H1 (cell line): ENCODE measurements at regions not wholly inside any gene's neighbourhood (a gene's known extent, or its start where the extent isn't known, plus 50 kb on each side); places are given as distances from the start of the nearest gene placed in this dataset.

Source experiments
- CTCF ChIA-PET: fragments of 300-600 bp; sonication (Branson Sonifier 250); formaldehyde crosslinking; loops from one replicate; lab custom pipeline; 2021; ENCODE audit not compliant: partially characterized antibody; lab: Charles Lee
- POLR2A ChIA-PET: fragments of 300-600 bp; sonication (Branson Sonifier 250); formaldehyde crosslinking; loops from one replicate; lab custom pipeline; 2021; ENCODE audit warnings: inconsistent platforms; ENCODE audit not compliant: partially characterized antibody; lab: Charles Lee
- DNase-seq, 2 experiments: peaks; one replicate each; pipeline versions ENCODE4 v3.0.0 to v3.0.0-alpha.2; 2010 to 2022; ENCODE audit warnings: low spot score in 2 of 2, low read depth in 1 of 2, mixed read lengths in 1 of 2
- FAIRE-seq: peaks from 2 replicates; lab custom pipeline; 2011; peaks lifted over from hg19 to GRCh38; lab: Jason Lieb, UNC
- H2AFZ ChIP-seq: 2 replicates; pipeline ENCODE4 v1.8.1; 2012; ENCODE audit warnings: low read length, inconsistent platforms
- H2AK5ac ChIP-seq: 2 replicates; pipeline ENCODE4 v1.6.1; 2013; ENCODE audit warnings: low read depth, low read length
- H2BK120ac ChIP-seq: replicated peaks from 2 replicates; pipeline ENCODE3; 2013; ENCODE audit warnings: low read depth, low read length, inconsistent platforms
- H2BK12ac ChIP-seq: 2 replicates; pipeline ENCODE4 v1.6.1; 2013; ENCODE audit warnings: low read depth, low read length
- H2BK15ac ChIP-seq: 2 replicates; pipeline ENCODE4 v1.6.1; 2013; ENCODE audit warnings: low read length
- H2BK20ac ChIP-seq: 2 replicates; pipeline ENCODE4 v1.6.1; 2013; ENCODE audit warnings: low read length
- H2BK5ac ChIP-seq: 2 replicates; pipeline ENCODE4 v1.6.1; 2013; ENCODE audit warnings: low read depth, low read length
- H3K14ac ChIP-seq: 2 replicates; pipeline ENCODE4 v1.6.1; 2013; ENCODE audit warnings: inconsistent platforms; ENCODE audit not compliant: insufficient read length
- H3K18ac ChIP-seq: 2 replicates; pipeline ENCODE4 v1.6.1; 2013; ENCODE audit warnings: low read length; ENCODE audit errors: extremely low read depth
- H3K23ac ChIP-seq: 2 replicates; pipeline ENCODE4 v1.6.1; 2013; ENCODE audit warnings: inconsistent platforms; ENCODE audit not compliant: insufficient read length
- H3K23me2 ChIP-seq: 2 replicates; pipeline ENCODE4 v1.6.1; 2013; ENCODE audit warnings: low read depth, low read length
- H3K27ac ChIP-seq: 2 replicates; pipeline ENCODE4 v1.6.1; 2011; ENCODE audit warnings: low read depth, low read length, inconsistent platforms
- H3K27me3 ChIP-seq, 4 experiments: replicated peaks in 1 of 4; 1 replicate in 1 of 4; 2 replicates in 3 of 4; pipeline versions ENCODE4 v1.6.1 to v1.8.1; 2011 to 2013; ENCODE audit warnings: low read length in 3 of 4, mild to moderate bottlenecking in 3 of 4, inconsistent platforms in 2 of 4, mixed read lengths in 2 of 4, moderate library complexity in 1 of 4; ENCODE audit not compliant: control insufficient read depth in 3 of 4, insufficient read depth in 3 of 4; ENCODE audit errors: extremely low read depth in 1 of 4
- H3K36me3 ChIP-seq, 4 experiments: 2 replicates each; pipeline versions ENCODE4 v1.6.1 to v1.8.1; 2011 to 2013; ENCODE audit warnings: mild to moderate bottlenecking in 4 of 4, low read length in 3 of 4, moderate library complexity in 2 of 4, control low read depth in 1 of 4, inconsistent platforms in 1 of 4; ENCODE audit not compliant: insufficient read depth in 4 of 4, control insufficient read depth in 2 of 4
- H3K4ac ChIP-seq: replicated peaks from 2 replicates; pipeline ENCODE3; 2013; ENCODE audit warnings: low read length, low read depth, mixed read lengths, inconsistent platforms; ENCODE audit not compliant: insufficient read length
- H3K4me1 ChIP-seq, 4 experiments: replicated peaks in 1 of 4; 1 replicate in 1 of 4; 2 replicates in 3 of 4; pipeline versions ENCODE4 v1.6.1 to v1.8.1; 2011 to 2013; ENCODE audit warnings: low read length in 3 of 4, inconsistent platforms in 2 of 4, mixed read lengths in 1 of 4; ENCODE audit not compliant: insufficient read depth in 4 of 4, control insufficient read depth in 3 of 4
- H3K4me2 ChIP-seq, 2 experiments: 2 replicates each; pipeline versions ENCODE4 v1.6.1 to v1.8.1; 2011 to 2013; ENCODE audit warnings: low read depth in 2 of 2, low read length in 2 of 2, control low read depth in 1 of 2, inconsistent platforms in 1 of 2, mild to moderate bottlenecking in 1 of 2; ENCODE audit not compliant: insufficient read depth in 1 of 2
- H3K4me3 ChIP-seq, 4 experiments: fragments of 200-600, 300-600 bp in 1 of 4; sonication (generic), shearing (Covaris generic), sonication (Bioruptor Twin) in 1 of 4; 2 replicates each; pipeline versions ENCODE4 v1.5.1 to v1.8.1; 2011 to 2016; ENCODE audit warnings: low read length in 4 of 4, low read depth in 3 of 4, control low read depth in 2 of 4, inconsistent platforms in 2 of 4, mild to moderate bottlenecking in 2 of 4, mixed read lengths in 1 of 4, moderate library complexity in 1 of 4; ENCODE audit not compliant: insufficient read depth in 2 of 4; ENCODE audit errors: extremely low read depth in 1 of 4
- H3K56ac ChIP-seq: replicated peaks from 2 replicates; pipeline ENCODE3; 2013; ENCODE audit warnings: low read depth, mild to moderate bottlenecking, mixed read lengths, low read length, inconsistent platforms; ENCODE audit not compliant: insufficient read length
- H3K79me1 ChIP-seq: 2 replicates; pipeline ENCODE4 v1.6.1; 2013; ENCODE audit warnings: low read depth, low read length, control low read depth
- H3K79me2 ChIP-seq, 2 experiments: 2 replicates each; pipeline versions ENCODE4 v1.6.1 to v1.8.1; 2012 to 2013; ENCODE audit warnings: low read length in 2 of 2, mild to moderate bottlenecking in 2 of 2, inconsistent platforms in 1 of 2; ENCODE audit not compliant: insufficient read depth in 2 of 2, control insufficient read depth in 1 of 2
- H3K9ac ChIP-seq, 4 experiments: replicated peaks in 1 of 4; 1 replicate in 1 of 4; 2 replicates in 3 of 4; pipeline versions ENCODE4 v1.6.1 to v1.8.1; 2011 to 2013; ENCODE audit warnings: low read depth in 3 of 4, low read length in 3 of 4, control low read depth in 2 of 4, mild to moderate bottlenecking in 2 of 4, moderate library complexity in 2 of 4, inconsistent platforms in 1 of 4; ENCODE audit errors: extremely low read depth in 1 of 4
- H3K9me3 ChIP-seq, 2 experiments: 2 replicates each; pipeline versions ENCODE4 v1.6.1 to v1.8.1; 2012 to 2013; ENCODE audit warnings: mild to moderate bottlenecking in 2 of 2, moderate library complexity in 2 of 2, control low read depth in 1 of 2, inconsistent platforms in 1 of 2, low read depth in 1 of 2, low read length in 1 of 2, mixed read lengths in 1 of 2; ENCODE audit not compliant: insufficient read depth in 2 of 2
- H4K20me1 ChIP-seq, 2 experiments: replicated peaks in 1 of 2; 2 replicates each; pipeline versions ENCODE3 to v1.8.1; 2011 to 2013; ENCODE audit warnings: inconsistent platforms in 2 of 2, low read length in 2 of 2, mild to moderate bottlenecking in 1 of 2; ENCODE audit not compliant: insufficient read depth in 2 of 2, control insufficient read depth in 1 of 2
- H4K5ac ChIP-seq: 2 replicates; pipeline ENCODE4 v1.6.1; 2013; ENCODE audit warnings: low read length, low read depth, mixed read lengths, inconsistent platforms; ENCODE audit not compliant: insufficient read length
- H4K8ac ChIP-seq: 2 replicates; pipeline ENCODE4 v1.8.0; 2013; ENCODE audit warnings: mild to moderate bottlenecking, moderate library complexity, low read length, inconsistent platforms; ENCODE audit not compliant: insufficient read depth; ENCODE audit errors: extremely low read depth
- H4K91ac ChIP-seq: replicated peaks from 2 replicates; pipeline ENCODE3; 2013; ENCODE audit warnings: low read length, mixed read lengths, inconsistent platforms; ENCODE audit not compliant: insufficient read length
- ASH2L ChIP-seq: fragments of 200-600, 300-600 bp; sonication (generic); IDR thresholded peaks from one replicate; pipeline ENCODE4 v1.7.1; 2017; ENCODE audit warnings: low read length
- ATF3 ChIP-seq: IDR thresholded peaks from 2 replicates; pipeline ENCODE4 v1.6.1; 2011; ENCODE audit warnings: low read depth, mild to moderate bottlenecking, low read length; ENCODE audit not compliant: insufficient read depth
- BRCA1 ChIP-seq: IDR thresholded peaks from 2 replicates; pipeline ENCODE4 v1.6.1; 2012; ENCODE audit warnings: low read depth, low read length, improper control_type of control experiment
- EP300 ChIP-seq, 2 experiments: IDR thresholded peaks; 1 replicate in 1 of 2; 2 replicates in 1 of 2; pipeline ENCODE4 v1.6.1; 2011 to 2012; ENCODE audit warnings: low read depth in 2 of 2, low read length in 2 of 2, mild to moderate bottlenecking in 2 of 2, borderline replicate concordance in 1 of 2, inconsistent platforms in 1 of 2, moderate library complexity in 1 of 2
- GABPA ChIP-seq: IDR thresholded peaks from 2 replicates; pipeline ENCODE4 v1.6.1; 2011; ENCODE audit warnings: mild to moderate bottlenecking, low read length, moderate library complexity, borderline replicate concordance; ENCODE audit not compliant: insufficient read depth
- KDM4A ChIP-seq: IDR thresholded peaks from one replicate; pipeline ENCODE4 v1.7.1; 2012; ENCODE audit warnings: low read depth, mild to moderate bottlenecking, moderate library complexity, low read length, inconsistent platforms; ENCODE audit not compliant: severe bottlenecking
- NANOG ChIP-seq: IDR thresholded peaks from 2 replicates; pipeline ENCODE4 v1.6.1; 2011; ENCODE audit warnings: low read length, low read depth, mild to moderate bottlenecking, inconsistent platforms; ENCODE audit not compliant: insufficient read depth, poor library complexity, severe bottlenecking
- NRF1 ChIP-seq: IDR thresholded peaks from 2 replicates; pipeline ENCODE4 v1.6.1; 2011; ENCODE audit warnings: mild to moderate bottlenecking, low read depth, low read length, improper control_type of control experiment
- POLR2A ChIP-seq, 2 experiments: IDR thresholded peaks; 1 replicate in 1 of 2; 2 replicates in 1 of 2; pipeline ENCODE4 v1.6.1; 2011; ENCODE audit warnings: low read depth in 2 of 2, low read length in 2 of 2, mild to moderate bottlenecking in 2 of 2; ENCODE audit errors: control extremely low read depth in 1 of 2
- RAD21 ChIP-seq, 2 experiments: IDR thresholded peaks in 1 of 2; conservative IDR thresholded peaks in 1 of 2; 2 replicates each; pipeline ENCODE4 v1.6.1; 2011; ENCODE audit warnings: low read depth in 2 of 2, low read length in 2 of 2, improper control_type of control experiment in 1 of 2, inconsistent platforms in 1 of 2, mild to moderate bottlenecking in 1 of 2, moderate library complexity in 1 of 2
- SAP30 ChIP-seq: fragments of 300-600 bp; sonication (generic); IDR thresholded peaks from 2 replicates; pipeline ENCODE4 v1.7.1; 2012; ENCODE audit warnings: low read length, moderate library complexity, mild to moderate bottlenecking, inconsistent platforms; ENCODE audit not compliant: insufficient read depth, insufficient replicate concordance
- SP1 ChIP-seq: IDR thresholded peaks from 2 replicates; pipeline ENCODE4 v1.6.1; 2011; ENCODE audit warnings: low read depth, low read length
- SP2 ChIP-seq: IDR thresholded peaks from 2 replicates; pipeline ENCODE4 v1.6.1; 2012; ENCODE audit warnings: mild to moderate bottlenecking, low read length, inconsistent platforms
- WGBS, 2 experiments: shearing (Covaris generic) in 1 of 2; methylation state at CpG; one replicate each; pipeline versions ENCODE4 v1.1.6 to v1.1.7; 2013 to 2015; ENCODE audit warnings: low lambda C conversion rate in 2 of 2, mixed read lengths in 2 of 2, inconsistent platforms in 1 of 2, low coverage in 1 of 2, missing lambda C conversion rate in 1 of 2; ENCODE audit not compliant: insufficient replicate concordance in 2 of 2, insufficient coverage in 1 of 2, insufficient read length in 1 of 2; ENCODE audit errors: extremely low coverage in 1 of 2, missing lambda C conversion rate in 1 of 2; 5-methylcytosine and 5-hydroxymethylcytosine counted together

- Histone ChIP-seq H2BK5ac (no peak overlapping the region), H2BK120ac (no peak overlapping the region), H3K27me3 (no peaks in the 10 kb centered on the region), H3K9ac (no peak overlapping the region), H3K4me1 (no peaks in the 10 kb centered on the region), H3K4me3 (no peak overlapping the region), H3K18ac (no peak overlapping the region), H3K4me2 (no peak overlapping the region), H3K23me2 (no peaks in the 10 kb centered on the region), H4K20me1 (no peaks in the 10 kb centered on the region), H2BK12ac (no peak overlapping the region), H3K9me3 (peaks cover 0 to 5% of the 10 kb centered on the region in 2 experiments; a peak in 1 of 4 replicates), H3K23ac (no peak overlapping the region), H2BK15ac (no peak overlapping the region), H4K5ac (no peak overlapping the region), H4K8ac (no peak overlapping the region), H3K4ac (no peak overlapping the region), H3K27ac (no peak overlapping the region), H3K79me1 (no peaks in the 10 kb centered on the region), H2BK20ac (no peak overlapping the region), H2AFZ (no peak overlapping the region), H3K56ac (no peak overlapping the region), H3K14ac (no peak overlapping the region), H2AK5ac (no peak overlapping the region), H3K36me3 (no peaks in the 10 kb centered on the region), H4K91ac (no peak overlapping the region), H3K79me2 (no peaks in the 10 kb centered on the region)
- 96% methylated on average over 3 of the region's 3 CpGs; no CpG with 5 or more reads in 1 of the 2 experiments for WGBS, 2 experiments
- DNase-seq (no peak), FAIRE-seq (no peak)
- CTCF ChIA-PET, result interaction anchor here (0.9 kb wide), 1 partner anchor 136 kb away, joined by 3 read pairs; no protein-coding TSS in a partner anchor
- POLR2A ChIA-PET, result no interaction called here
- TF ChIP-seq SAP30 (no peak), SP1 (no peak), NRF1 (no peak), KDM4A (no peak), POLR2A (IDR thresholded peaks at IDR 0.05; ENCODE audit: control extremely low read depth in 1 of 2, low read depth in 2 of 2, low read length in 2 of 2) (no peak), EP300 (IDR thresholded peaks at IDR 0.05; ENCODE audit: borderline replicate concordance in 1 of 2, low read depth in 2 of 2, low read length in 2 of 2) (no peak), ATF3 (no peak), RAD21 (IDR thresholded peaks at IDR 0.05 in 1 of 2, conservative IDR thresholded peaks at IDR 0.05 in 1 of 2; ENCODE audit: low read depth in 2 of 2, low read length in 2 of 2) (no peak), GABPA (no peak), BRCA1 (no peak), SP2 (no peak), ASH2L (no peak), NANOG (no peak)
These were observed 597.6 kb downstream of the LMO4 start for GRCh38 chr1:87926131-87926830.
